Activated T-helper 1 cell treated with anti-CD3 and anti-CD28 coated beads, Interleukin-12 subunit alpha, Interleukin-12 subunit beta, Interleukin-2, Interleukin-4 antibody, amounts not matched to agents 30 ng/mL and 10 ng/mL and 1 ng/mL, durations not matched to agents 14 hours and 24 hours and 36 hours (primary cell): ENCODE measurements at regions not wholly inside any gene's neighbourhood (a gene's known extent, or its start where the extent isn't known, plus 50 kb on each side); places are given as distances from the start of the nearest gene placed in this dataset.
"Not testable (repeated sequence)": the region's sequence is repeated elsewhere in the genome, so short reads cannot be mapped to it uniquely, and the experiment has no call there.

ENCODE experiments used
- DNase-seq: peaks from one replicate; pipeline ENCODE4 v3.0.0; 2021; ENCODE audit warnings: low spot score
- H3K27ac Mint-ChIP-seq: one replicate; pipeline ENCODE4 v1.8.0; 2021; ENCODE audit warnings: mild to moderate bottlenecking, mixed read lengths
- H3K27me3 Mint-ChIP-seq: one replicate; pipeline ENCODE4 v1.8.0; 2022; ENCODE audit warnings: mild to moderate bottlenecking, moderate library complexity, mixed read lengths; ENCODE audit not compliant: insufficient read depth
- H3K36me3 Mint-ChIP-seq: one replicate; pipeline ENCODE4 v1.8.0; 2021; ENCODE audit warnings: low read depth, mixed read lengths
- H3K4me1 Mint-ChIP-seq: one replicate; pipeline ENCODE4 v1.8.0; 2021; ENCODE audit warnings: low read depth, mixed read lengths
- H3K4me3 Mint-ChIP-seq: one replicate; pipeline ENCODE4 v1.8.0; 2021; ENCODE audit warnings: mild to moderate bottlenecking, moderate library complexity, mixed read lengths
- H3K9me3 Mint-ChIP-seq: one replicate; pipeline ENCODE4 v1.8.0; 2021; ENCODE audit warnings: mixed read lengths
- intact Hi-C: fragments of 100-400 bp; cut with micrococcal nuclease; formaldehyde crosslinking; loops from one replicate; pipeline ENCODE4 v1.15.1; 2024

DNA sequence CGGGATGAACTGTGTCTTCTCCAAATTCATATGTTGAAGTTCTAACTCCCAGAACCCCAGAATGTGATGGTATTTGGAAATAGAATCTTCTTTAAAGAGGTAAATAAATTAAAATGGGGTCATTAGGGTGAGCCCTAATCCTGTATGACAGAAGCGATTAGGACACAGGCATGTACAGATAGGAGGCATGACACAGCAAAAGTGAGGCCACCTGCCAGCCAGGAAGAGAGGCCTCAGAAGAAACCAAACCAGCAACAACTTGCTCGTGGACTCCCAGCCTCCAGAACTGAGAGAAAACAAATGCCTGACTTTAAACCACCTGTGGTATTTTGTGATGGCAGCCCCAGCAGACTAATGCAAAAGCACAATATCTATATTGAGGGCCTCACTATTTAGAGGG is 214.3 kb downstream of the NEBL start:
- intact Hi-C loops = no loop called here
- Mint-ChIP-seq H3K27me3 (no peaks in the 10 kb centered on the region), H3K4me1 (no peaks in the 10 kb centered on the region), H3K36me3 (no peaks in the 10 kb centered on the region), H3K27ac (no peak overlapping the region), H3K9me3 (peaks cover 15% of the 10 kb centered on the region), H3K4me3 (no peak overlapping the region)
- no peak for DNase-seq

DNA sequence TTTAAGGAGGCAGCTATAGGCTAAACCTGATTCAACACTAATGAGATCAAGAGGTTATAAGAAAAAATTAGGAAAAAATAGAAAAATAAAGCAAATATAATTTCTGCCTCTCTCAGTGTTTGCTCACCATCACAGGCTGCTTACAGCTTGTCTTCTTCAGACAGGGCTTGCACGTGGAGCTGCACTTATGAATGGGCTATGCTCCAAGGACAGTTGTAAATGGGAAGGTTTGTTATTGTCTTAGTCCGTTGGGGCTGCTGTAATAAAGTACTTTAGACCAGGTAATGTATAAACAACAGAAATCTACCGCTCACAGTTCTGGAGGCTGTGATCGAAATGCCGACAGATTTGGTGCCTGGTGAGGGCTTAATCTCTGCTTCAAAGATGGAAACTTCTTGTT is 219.8 kb downstream of the NEBL start:
- Mint-ChIP-seq H3K4me1 (no peaks in the 10 kb centered on the region), H3K4me3 (no peak overlapping the region), H3K36me3 (no peaks in the 10 kb centered on the region), H3K9me3 (peaks cover 22% of the 10 kb centered on the region), H3K27ac (no peak overlapping the region), H3K27me3 (no peaks in the 10 kb centered on the region)
- intact Hi-C loops = no loop called here
- DNase-seq = no peak

DNA sequence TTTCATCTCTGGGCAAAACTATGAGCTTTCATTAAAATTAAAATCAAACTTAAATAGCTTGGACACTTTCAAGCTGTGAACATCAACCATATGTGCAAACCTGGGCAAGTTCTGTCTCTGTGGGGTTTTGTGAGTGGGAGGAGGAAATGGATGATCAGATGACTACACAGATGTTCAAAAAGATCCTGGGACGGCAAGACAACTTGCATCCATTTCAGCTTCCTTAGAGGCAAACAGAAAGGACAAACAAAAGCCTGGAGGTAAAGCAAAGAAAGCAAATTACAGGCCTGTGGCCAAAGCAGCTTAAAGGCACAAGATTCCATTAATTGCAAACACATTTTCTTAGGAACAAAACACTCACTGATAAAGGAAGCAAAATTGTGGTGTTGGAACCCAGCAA is 222.2 kb downstream of the NEBL start:
- DNase-seq = no peak
- Mint-ChIP-seq H3K9me3 (peaks cover 19% of the 10 kb centered on the region), H3K4me1 (no peaks in the 10 kb centered on the region), H3K4me3 (no peak overlapping the region), H3K36me3 (no peaks in the 10 kb centered on the region), H3K27ac (no peak overlapping the region), H3K27me3 (no peaks in the 10 kb centered on the region)
- intact Hi-C loops = no loop called here

DNA sequence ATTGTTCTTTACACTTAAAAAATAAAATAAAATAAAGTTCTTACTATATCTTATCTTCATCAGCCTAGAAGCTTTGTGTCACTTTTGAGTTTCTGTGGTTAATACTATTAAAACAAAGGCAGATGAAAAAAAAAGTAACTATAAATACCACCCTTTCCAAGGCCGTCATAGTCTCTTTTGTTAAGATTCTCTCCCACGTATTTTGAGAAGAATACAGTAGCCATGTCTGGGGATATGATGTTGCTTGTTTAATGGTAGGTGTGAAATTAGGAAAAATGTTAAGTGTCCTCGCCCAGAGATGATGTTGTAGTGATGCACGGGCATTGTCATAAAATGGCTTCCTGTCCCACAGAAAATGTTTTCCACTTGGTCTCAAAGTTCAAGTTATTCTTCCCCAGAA is 223.9 kb downstream of the NEBL start:
- no peak overlapping the region for H3K27ac Mint-ChIP-seq
- no peak for DNase-seq
- no peaks in the 10 kb centered on the region for H3K27me3 Mint-ChIP-seq
- no peaks in the 10 kb centered on the region for H3K36me3 Mint-ChIP-seq
- peaks cover 23% of the 10 kb centered on the region for H3K9me3 Mint-ChIP-seq
- H3K4me3 Mint-ChIP-seq = no peak overlapping the region
- no peaks in the 10 kb centered on the region for H3K4me1 Mint-ChIP-seq
- intact Hi-C loops = no loop called here

DNA sequence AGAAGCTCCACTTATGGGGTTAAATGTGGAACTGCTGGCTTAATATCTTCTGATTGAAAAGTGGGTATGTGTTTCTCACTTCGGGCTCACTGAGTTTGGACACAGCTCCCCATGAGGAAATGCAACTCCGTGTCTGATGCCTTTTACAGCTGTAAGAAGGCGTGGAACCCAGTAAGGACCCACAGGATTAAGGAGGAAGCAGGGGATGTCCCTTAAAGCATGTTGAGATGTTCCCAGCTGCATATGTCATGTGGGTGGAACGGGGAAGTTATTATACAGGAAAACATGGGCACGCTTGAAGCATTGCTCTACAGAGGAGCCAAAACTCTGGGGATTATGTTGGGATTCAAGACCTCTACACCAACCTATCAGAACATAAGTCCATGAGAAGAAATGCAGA is 224.4 kb downstream of the NEBL start:
- intact Hi-C loops = no loop called here
- H3K4me3 Mint-ChIP-seq = no peak overlapping the region
- H3K9me3 Mint-ChIP-seq = peaks cover 23% of the 10 kb centered on the region
- no peaks in the 10 kb centered on the region for H3K36me3 Mint-ChIP-seq
- H3K4me1 Mint-ChIP-seq = no peaks in the 10 kb centered on the region
- no peak overlapping the region for H3K27ac Mint-ChIP-seq
- no peaks in the 10 kb centered on the region for H3K27me3 Mint-ChIP-seq
- no peak for DNase-seq

DNA sequence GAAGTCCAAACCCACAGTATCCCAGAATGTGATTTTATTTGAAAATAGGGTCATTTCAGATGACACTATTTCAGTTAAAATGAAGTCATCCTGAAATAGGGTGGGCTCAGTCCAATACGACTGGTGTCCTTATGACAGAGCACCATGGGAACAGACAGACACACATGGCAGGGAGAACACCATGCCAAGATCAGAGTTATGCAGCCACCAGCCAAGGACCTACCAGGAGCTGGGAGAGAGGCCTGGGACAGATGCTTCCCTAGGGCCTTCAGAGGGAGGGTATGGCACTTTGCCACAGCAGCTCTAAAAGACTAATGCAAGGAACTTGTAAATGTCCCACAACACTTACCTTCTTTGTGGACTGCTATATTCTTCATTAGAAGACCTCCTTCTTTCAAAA is 226.5 kb downstream of the NEBL start:
- no peaks in the 10 kb centered on the region for H3K4me1 Mint-ChIP-seq
- intact Hi-C loops = no loop called here
- H3K4me3 Mint-ChIP-seq = no peak overlapping the region
- H3K27me3 Mint-ChIP-seq = no peaks in the 10 kb centered on the region
- H3K27ac Mint-ChIP-seq = no peak overlapping the region
- H3K36me3 Mint-ChIP-seq = no peaks in the 10 kb centered on the region
- peaks cover 21% of the 10 kb centered on the region for H3K9me3 Mint-ChIP-seq
- no peak for DNase-seq

DNA sequence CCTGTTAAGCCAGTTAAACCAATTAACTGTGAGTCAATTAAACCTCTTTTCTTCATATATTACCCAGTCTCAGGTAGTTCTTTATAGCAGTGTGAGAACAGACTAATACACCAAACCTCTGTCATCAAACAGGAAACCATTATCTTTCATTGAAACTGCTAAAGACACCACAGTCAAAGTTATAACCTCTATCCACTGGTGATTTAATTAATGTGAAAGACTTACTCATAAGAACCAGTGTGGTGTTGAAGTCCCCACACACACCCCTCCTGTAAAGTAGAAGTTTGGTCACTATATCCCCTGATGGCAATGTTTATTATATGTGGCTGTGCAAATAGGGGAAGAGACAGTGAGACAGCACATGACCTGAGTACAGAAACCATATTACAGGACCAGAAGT is 228.1 kb downstream of the NEBL start:
- intact Hi-C loops = no loop called here
- DNase-seq = no peak
- H3K4me1 Mint-ChIP-seq = no peaks in the 10 kb centered on the region
- H3K27me3 Mint-ChIP-seq = no peaks in the 10 kb centered on the region
- no peak overlapping the region for H3K27ac Mint-ChIP-seq
- H3K9me3 Mint-ChIP-seq = peaks cover 17% of the 10 kb centered on the region
- no peak overlapping the region for H3K4me3 Mint-ChIP-seq
- no peaks in the 10 kb centered on the region for H3K36me3 Mint-ChIP-seq

DNA sequence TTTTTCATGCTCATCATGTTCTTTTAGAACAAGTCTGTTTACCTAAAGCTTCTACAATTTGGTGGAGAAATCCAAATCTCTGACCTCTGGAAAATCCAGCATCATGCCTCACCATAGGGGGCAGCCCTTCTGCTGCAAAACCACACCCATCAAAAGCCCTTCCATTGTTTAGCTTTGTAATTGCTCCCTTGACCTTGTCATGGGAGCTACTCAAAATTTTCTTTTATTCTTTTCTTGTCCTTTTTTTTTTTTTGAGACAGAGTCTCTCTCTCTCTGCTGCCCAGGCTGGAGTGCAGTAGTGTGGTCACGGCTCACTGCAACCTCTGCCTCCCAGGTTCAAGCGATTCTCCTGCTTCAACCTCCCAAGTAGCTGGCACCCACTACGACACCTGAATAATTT is 234.4 kb downstream of the NEBL start:
- no peaks in the 10 kb centered on the region for H3K27me3 Mint-ChIP-seq
- peaks cover 16% of the 10 kb centered on the region for H3K9me3 Mint-ChIP-seq
- no peaks in the 10 kb centered on the region for H3K36me3 Mint-ChIP-seq
- no peak overlapping the region for H3K27ac Mint-ChIP-seq
- no peaks in the 10 kb centered on the region for H3K4me1 Mint-ChIP-seq
- intact Hi-C loops = no loop called here
- H3K4me3 Mint-ChIP-seq = no peak overlapping the region
- DNase-seq = no peak

DNA sequence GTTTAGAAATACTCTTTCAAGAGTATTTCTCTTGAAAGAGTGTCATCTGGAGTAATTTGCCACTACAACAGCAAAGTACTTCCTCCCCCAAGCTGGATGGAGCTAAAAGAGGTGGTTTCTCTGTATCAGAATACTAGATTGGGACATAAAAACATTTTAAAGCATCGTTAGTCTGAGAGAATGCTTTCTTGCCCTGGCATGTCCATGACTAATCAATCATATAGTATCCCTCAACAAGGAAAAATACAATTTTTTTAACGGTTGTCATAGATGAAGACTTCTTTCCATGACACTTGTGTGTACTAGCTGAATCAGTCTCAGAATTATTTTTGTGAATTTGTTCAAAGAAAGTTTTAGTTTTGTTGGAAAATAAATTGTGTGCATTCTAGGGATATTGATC is 237.9 kb downstream of the NEBL start:
- Mint-ChIP-seq H3K27ac (no peak overlapping the region), H3K36me3 (no peaks in the 10 kb centered on the region), H3K27me3 (no peaks in the 10 kb centered on the region), H3K4me1 (no peaks in the 10 kb centered on the region), H3K4me3 (no peak overlapping the region), H3K9me3 (peaks cover 25% of the 10 kb centered on the region)
- intact Hi-C loops = no loop called here
- DNase-seq = no peak

DNA sequence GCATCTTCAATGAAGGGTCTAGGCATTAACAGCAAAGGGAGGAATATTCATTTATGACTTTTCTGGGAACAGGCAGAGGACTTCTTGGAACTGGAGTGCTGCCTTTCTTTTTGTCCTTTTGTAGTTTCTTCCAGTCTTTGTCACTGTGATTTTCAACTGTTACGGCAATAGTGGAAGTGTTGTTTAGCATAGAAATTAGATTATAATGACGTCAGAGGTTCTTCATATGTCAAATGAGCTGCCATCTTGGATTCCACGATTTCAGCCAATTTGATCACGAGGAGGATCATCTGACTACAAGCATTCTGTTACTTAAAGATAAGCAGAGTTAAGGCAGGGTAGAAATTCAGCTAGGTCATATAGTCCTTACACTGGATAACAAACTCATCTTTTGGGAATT is 239.0 kb downstream of the NEBL start:
- intact Hi-C loops = no loop called here
- Mint-ChIP-seq H3K27ac (no peak overlapping the region), H3K4me3 (no peak overlapping the region), H3K36me3 (no peaks in the 10 kb centered on the region), H3K27me3 (no peaks in the 10 kb centered on the region), H3K9me3 (peaks cover 30% of the 10 kb centered on the region), H3K4me1 (no peaks in the 10 kb centered on the region)
- DNase-seq = no peak

DNA sequence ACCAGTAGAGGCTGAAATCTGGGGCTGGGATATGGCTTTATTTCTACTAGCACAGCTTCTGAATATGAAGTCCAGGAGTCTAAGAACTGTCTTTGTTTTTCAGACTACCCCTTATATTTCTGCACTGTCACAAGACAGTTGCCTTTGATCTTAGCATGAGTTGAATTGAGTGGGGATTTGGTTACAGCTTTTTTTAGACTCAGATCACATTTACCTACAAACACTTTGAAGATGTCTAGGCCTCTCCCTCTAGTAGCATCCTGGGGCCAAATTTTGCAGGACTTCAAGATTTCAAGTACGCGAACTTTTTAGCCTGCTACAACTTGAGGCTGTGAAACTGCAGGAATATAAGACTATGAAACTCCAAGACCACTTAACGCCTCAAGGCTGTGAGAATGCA is 240.2 kb downstream of the NEBL start:
- intact Hi-C loops = no loop called here
- Mint-ChIP-seq H3K4me1 (no peaks in the 10 kb centered on the region), H3K4me3 (no peak overlapping the region), H3K36me3 (no peaks in the 10 kb centered on the region), H3K27me3 (no peaks in the 10 kb centered on the region), H3K27ac (no peak overlapping the region), H3K9me3 (peaks cover 37% of the 10 kb centered on the region)
- DNase-seq = no peak

DNA sequence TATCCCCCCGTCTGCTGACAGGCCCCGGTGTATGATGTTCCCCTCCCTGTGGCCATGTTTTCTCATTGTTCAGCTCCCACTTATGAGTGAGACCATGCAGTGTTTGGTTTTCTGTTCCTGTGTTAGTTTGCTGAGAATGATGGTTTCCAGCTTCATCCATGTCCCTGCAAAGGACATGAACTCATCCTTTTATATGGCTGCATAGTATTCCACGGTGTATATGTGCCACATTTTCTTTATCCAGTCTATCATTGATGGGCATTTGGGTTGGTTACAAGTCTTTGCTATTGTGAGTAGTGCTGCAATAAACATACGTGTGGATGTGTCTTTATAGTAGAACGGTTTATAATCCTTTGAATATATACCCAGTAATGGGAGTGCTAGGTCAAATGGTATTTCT is 244.7 kb downstream of the NEBL start:
- peaks cover 23% of the 10 kb centered on the region for H3K9me3 Mint-ChIP-seq
- H3K4me1 Mint-ChIP-seq, H3K36me3 Mint-ChIP-seq, DNase-seq, H3K27me3 Mint-ChIP-seq, H3K4me3 Mint-ChIP-seq, intact Hi-C loops, H3K27ac Mint-ChIP-seq: not testable (repeated sequence)

DNA sequence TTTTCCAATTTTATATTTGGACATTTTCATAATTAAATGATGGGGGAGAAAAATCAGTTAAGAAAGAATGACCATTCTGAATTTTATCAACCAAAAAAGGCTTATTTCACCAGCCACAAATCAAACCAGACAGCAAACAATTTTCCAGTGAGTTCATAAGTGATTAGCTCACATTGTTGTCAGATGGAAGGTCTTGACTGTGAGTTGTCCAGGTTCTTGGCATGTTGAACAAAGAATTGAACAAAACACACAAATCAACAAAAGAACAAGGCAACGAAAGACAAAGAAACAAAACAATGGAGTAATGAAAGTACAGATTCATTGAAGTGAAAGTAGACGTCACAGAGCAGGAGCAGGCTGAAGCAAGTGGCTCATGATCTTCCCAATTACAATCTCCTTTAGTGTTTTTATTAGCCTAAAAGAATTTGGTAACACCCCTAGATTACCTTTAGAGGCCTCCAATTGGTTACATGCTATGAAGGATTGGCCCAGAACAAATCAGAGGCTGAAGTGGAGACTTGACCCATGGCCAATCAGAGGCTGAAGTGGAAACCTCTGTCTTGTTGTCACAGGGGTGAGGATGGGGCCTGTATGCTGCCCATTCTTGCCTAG is 248.7 kb downstream of the NEBL start:
- Mint-ChIP-seq H3K27me3 (no peaks in the 10 kb centered on the region), H3K9me3 (peaks cover 7% of the 10 kb centered on the region), H3K4me3 (no peak overlapping the region), H3K27ac (no peak overlapping the region), H3K4me1 (no peaks in the 10 kb centered on the region), H3K36me3 (no peaks in the 10 kb centered on the region)
- intact Hi-C loops = no loop called here
- no peak for DNase-seq

DNA sequence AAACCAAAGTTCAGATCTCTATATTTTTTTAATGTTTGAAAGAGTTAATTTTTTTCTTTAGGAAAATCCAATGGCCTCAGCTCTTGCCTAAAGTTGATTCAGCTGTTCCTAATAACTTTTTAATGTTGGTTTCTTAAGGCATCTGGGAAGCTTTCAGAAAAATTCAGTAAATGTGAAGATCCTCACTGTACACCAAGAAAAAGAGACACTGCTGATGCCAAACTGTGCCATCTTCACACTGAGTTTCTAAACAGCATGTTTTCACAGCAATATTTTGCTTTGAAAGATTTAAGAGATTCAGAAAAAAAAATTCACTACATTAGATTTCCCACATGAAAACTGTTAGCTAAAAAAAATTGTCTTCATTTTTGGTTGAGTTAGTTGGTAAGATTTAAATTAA is 249.4 kb downstream of the NEBL start:
- intact Hi-C loops = no loop called here
- no peaks in the 10 kb centered on the region for H3K27me3 Mint-ChIP-seq

More for the DNA sequence above, 249.4 kb downstream of the NEBL start:
- H3K4me3 Mint-ChIP-seq = no peak overlapping the region
- no peaks in the 10 kb centered on the region for H3K4me1 Mint-ChIP-seq
- H3K9me3 Mint-ChIP-seq = peaks cover 4% of the 10 kb centered on the region
- no peaks in the 10 kb centered on the region for H3K36me3 Mint-ChIP-seq
- H3K27ac Mint-ChIP-seq = no peak overlapping the region
- DNase-seq = no peak
